Fibroblast of lung (primary cell): ENCODE measurements at regions not wholly inside any gene's neighbourhood (a gene's known extent, or its start where the extent isn't known, plus 50 kb on each side); places are given as distances from the start of the nearest gene placed in this dataset.

Source experiments
- DNase-seq, 2 donors: peaks; one replicate each; pipeline versions ENCODE4 v3.0.0 to v3.0.0-alpha.2; 2010; ENCODE audit warnings: low read depth in 2 of 2
- H2AFZ ChIP-seq: 2 replicates; pipeline ENCODE4 v1.5.1; 2012; ENCODE audit warnings: low read length, control low read depth, inconsistent platforms
- H3K27ac ChIP-seq: 2 replicates; pipeline ENCODE4 v1.5.1; 2011; ENCODE audit warnings: low read length, control low read depth; ENCODE audit not compliant: insufficient read depth
- H3K27me3 ChIP-seq: 2 replicates; pipeline ENCODE4 v1.5.1; 2011; ENCODE audit warnings: mild to moderate bottlenecking, low read length; ENCODE audit not compliant: control insufficient read depth, insufficient read depth
- H3K36me3 ChIP-seq: 2 replicates; pipeline ENCODE4 v1.5.1; 2011; ENCODE audit warnings: low read length; ENCODE audit not compliant: control insufficient read depth, insufficient read depth
- H3K4me1 ChIP-seq: 2 replicates; pipeline ENCODE4 v1.5.1; 2011; ENCODE audit warnings: low read length; ENCODE audit not compliant: control insufficient read depth, insufficient read depth; ENCODE audit errors: extremely low read depth
- H3K4me2 ChIP-seq: 2 replicates; pipeline ENCODE4 v1.5.1; 2011; ENCODE audit warnings: low read length, control low read depth; ENCODE audit not compliant: insufficient read depth; ENCODE audit errors: extremely low read depth
- H3K4me3 ChIP-seq, 4 experiments: fragments of 200-600 bp in 1 of 4; sonication (generic) in 1 of 4; replicated peaks in 1 of 4; 2 replicates each; pipeline ENCODE4 v1.5.1; 2011 to 2016; ENCODE audit warnings: low read length in 4 of 4, low read depth in 3 of 4, mild to moderate bottlenecking in 3 of 4, control low read depth in 2 of 4, inconsistent platforms in 1 of 4, mixed read lengths in 1 of 4; ENCODE audit not compliant: insufficient read depth in 1 of 4; ENCODE audit errors: control extremely low read depth in 1 of 4
- H3K79me2 ChIP-seq: 2 replicates; pipeline ENCODE4 v1.5.1; 2012; ENCODE audit warnings: mild to moderate bottlenecking, low read length, inconsistent platforms; ENCODE audit not compliant: control insufficient read depth, insufficient read depth
- H3K9ac ChIP-seq: 2 replicates; pipeline ENCODE4 v1.5.1; 2011; ENCODE audit warnings: mild to moderate bottlenecking, low read length, control low read depth; ENCODE audit not compliant: insufficient read depth
- H3K9me3 ChIP-seq: 2 replicates; pipeline ENCODE4 v1.5.1; 2012; ENCODE audit warnings: low read depth, low read length; ENCODE audit not compliant: control insufficient read depth, insufficient read depth
- H4K20me1 ChIP-seq: 2 replicates; pipeline ENCODE4 v1.5.1; 2011; ENCODE audit warnings: low read length; ENCODE audit not compliant: control insufficient read depth, insufficient read depth; ENCODE audit errors: extremely low read depth
- CTCF ChIP-seq, 2 donors: IDR thresholded peaks in 1 of 2; conservative IDR thresholded peaks in 1 of 2; 1 replicate in 1 of 2; 2 replicates in 1 of 2; pipeline ENCODE4 v1.5.1; 2011 to 2012; ENCODE audit warnings: low read length in 2 of 2, control low read depth in 1 of 2, inconsistent platforms in 1 of 2, low read depth in 1 of 2, mild to moderate bottlenecking in 1 of 2
- EZH2 ChIP-seq: IDR thresholded peaks from 2 replicates; pipeline ENCODE4 v1.5.1; 2012; ENCODE audit warnings: low read length, control low read depth, mild to moderate bottlenecking; ENCODE audit errors: missing control alignments

- Histone ChIP-seq H4K20me1 (no peaks in the 10 kb centered on the region), H3K4me2 (no peak overlapping the region), H3K27me3 (no peaks in the 10 kb centered on the region), H3K9ac (no peak overlapping the region), H3K79me2 (no peaks in the 10 kb centered on the region), H3K27ac (no peak overlapping the region), H3K36me3 (no peaks in the 10 kb centered on the region), H3K4me3 (no peak overlapping the region), H3K4me1 (no peaks in the 10 kb centered on the region), H3K9me3 (no peaks in the 10 kb centered on the region), H2AFZ (no peak overlapping the region)
- TF ChIP-seq CTCF (conservative IDR thresholded peaks at IDR 0.05 in 1 of 2, IDR thresholded peaks at IDR 0.05 in 1 of 2; ENCODE audit: low read depth in 1 of 2, low read length in 2 of 2) (no peak), EZH2 (no peak)
- no peak for DNase-seq
Measured at GRCh38 chr5:20056933-20057332, 68.9 kb upstream of the CDH18 start.

- TF ChIP-seq EZH2 (no peak), CTCF (conservative IDR thresholded peaks at IDR 0.05 in 1 of 2, IDR thresholded peaks at IDR 0.05 in 1 of 2; ENCODE audit: low read depth in 1 of 2, low read length in 2 of 2) (no peak)
Measured at GRCh38 chr5:20055301-20055700, 67.3 kb upstream of the CDH18 start.

GRCh38 chr5:20050262-20050661 is 62.3 kb upstream of the CDH18 start:
- Histone ChIP-seq H3K36me3 (no peaks in the 10 kb centered on the region), H3K4me3 (no peak overlapping the region), H3K9me3 (no peaks in the 10 kb centered on the region), H3K27me3 (no peaks in the 10 kb centered on the region), H3K9ac (no peak overlapping the region), H4K20me1 (no peaks in the 10 kb centered on the region), H3K4me1 (no peaks in the 10 kb centered on the region), H3K4me2 (no peak overlapping the region), H2AFZ (no peak overlapping the region), H3K27ac (no peak overlapping the region), H3K79me2 (no peaks in the 10 kb centered on the region)
- TF ChIP-seq EZH2 (no peak), CTCF (conservative IDR thresholded peaks at IDR 0.05 in 1 of 2, IDR thresholded peaks at IDR 0.05 in 1 of 2; ENCODE audit: low read depth in 1 of 2, low read length in 2 of 2) (no peak)
- DNase-seq, result no peak

More at GRCh38 chr5:20055301-20055700, 67.3 kb upstream of the CDH18 start:
- DNase-seq, result no peak
- H3K27me3 ChIP-seq, result no peaks in the 10 kb centered on the region
- no peak overlapping the region for H3K9ac ChIP-seq
- no peak overlapping the region for H3K4me2 ChIP-seq
- no peaks in the 10 kb centered on the region for H3K9me3 ChIP-seq
- H4K20me1 ChIP-seq, result no peaks in the 10 kb centered on the region
- H2AFZ ChIP-seq, result no peak overlapping the region
- no peaks in the 10 kb centered on the region for H3K36me3 ChIP-seq
- H3K4me1 ChIP-seq, result no peaks in the 10 kb centered on the region
- no peak overlapping the region for H3K27ac ChIP-seq
- H3K4me3 ChIP-seq, result no peak overlapping the region
- H3K79me2 ChIP-seq, result no peaks in the 10 kb centered on the region
